DOHH2 (cell line): ENCODE measurements at regions not wholly inside any gene's neighbourhood (a gene's known extent, or its start where the extent isn't known, plus 50 kb on each side); places are given as distances from the start of the nearest gene placed in this dataset.

ENCODE experiments used
- CTCF ChIP-seq: fragments of 200-600 bp; sonication (generic); IDR thresholded peaks from one replicate; pipeline ENCODE4 v1.5.1; 2014; ENCODE audit warnings: antibody characterized with exemption, mild to moderate bottlenecking, low read depth, low read length; ENCODE audit not compliant: poor library complexity, severe bottlenecking
- EZH2phosphoT487 ChIP-seq: fragments of 200-600 bp; sonication (generic); IDR thresholded peaks from 2 replicates; pipeline ENCODE4 v1.6.1; 2017; ENCODE audit warnings: borderline replicate concordance, mild to moderate bottlenecking, antibody characterized with exemption, low read length, moderate library complexity, mixed read lengths

- TF ChIP-seq CTCF: no peak
- no peak for TF ChIP-seq EZH2phosphoT487
Measured at GRCh38 chr5:144585681-144586080, 415.0 kb downstream of the KCTD16 start.
